Loucy (cell line): ENCODE measurements at regions not wholly inside any gene's neighbourhood (a gene's known extent, or its start where the extent isn't known, plus 50 kb on each side); places are given as distances from the start of the nearest gene placed in this dataset.

Experiments used
- EZH2phosphoT487 ChIP-seq: fragments of 200-600 bp; IDR thresholded peaks from 2 replicates; pipeline ENCODE4 v1.6.1; 2018; ENCODE audit warnings: antibody characterized with exemption, mild to moderate bottlenecking, moderate library complexity, borderline replicate concordance
- TF ChIP-seq, protein P1 (sequence below): fragments of 200-600 bp; sonication (generic); conservative IDR thresholded peaks from 2 replicates; pipeline ENCODE4 v1.5.1; 2014; ENCODE audit warnings: mild to moderate bottlenecking, antibody characterized with exemption, low read length

DNA sequence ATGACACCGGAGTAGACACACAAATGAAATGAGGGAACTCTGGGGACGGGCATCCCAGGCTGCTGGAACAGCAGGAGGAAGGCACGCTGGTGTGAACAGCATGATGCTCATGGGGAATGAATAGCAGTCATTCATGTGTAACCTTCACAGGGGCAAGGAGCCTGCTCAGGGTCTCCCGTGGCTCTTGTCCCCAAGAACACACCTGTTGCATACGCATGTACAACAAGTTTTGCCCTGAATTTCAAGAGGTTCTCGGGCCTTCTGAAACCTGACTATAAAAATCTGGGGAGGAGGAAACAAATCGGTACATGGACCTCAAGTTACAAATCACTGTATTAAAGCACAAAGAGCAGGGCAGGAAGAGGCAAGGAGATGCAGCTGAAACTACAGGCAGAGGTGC is 93.4 kb downstream of the RRAGC start:
- TF ChIP-seq, protein P1, sequence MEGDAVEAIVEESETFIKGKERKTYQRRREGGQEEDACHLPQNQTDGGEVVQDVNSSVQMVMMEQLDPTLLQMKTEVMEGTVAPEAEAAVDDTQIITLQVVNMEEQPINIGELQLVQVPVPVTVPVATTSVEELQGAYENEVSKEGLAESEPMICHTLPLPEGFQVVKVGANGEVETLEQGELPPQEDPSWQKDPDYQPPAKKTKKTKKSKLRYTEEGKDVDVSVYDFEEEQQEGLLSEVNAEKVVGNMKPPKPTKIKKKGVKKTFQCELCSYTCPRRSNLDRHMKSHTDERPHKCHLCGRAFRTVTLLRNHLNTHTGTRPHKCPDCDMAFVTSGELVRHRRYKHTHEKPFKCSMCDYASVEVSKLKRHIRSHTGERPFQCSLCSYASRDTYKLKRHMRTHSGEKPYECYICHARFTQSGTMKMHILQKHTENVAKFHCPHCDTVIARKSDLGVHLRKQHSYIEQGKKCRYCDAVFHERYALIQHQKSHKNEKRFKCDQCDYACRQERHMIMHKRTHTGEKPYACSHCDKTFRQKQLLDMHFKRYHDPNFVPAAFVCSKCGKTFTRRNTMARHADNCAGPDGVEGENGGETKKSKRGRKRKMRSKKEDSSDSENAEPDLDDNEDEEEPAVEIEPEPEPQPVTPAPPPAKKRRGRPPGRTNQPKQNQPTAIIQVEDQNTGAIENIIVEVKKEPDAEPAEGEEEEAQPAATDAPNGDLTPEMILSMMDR, result no peak
- TF ChIP-seq EZH2phosphoT487, result no peak
